Fibroblast of the aortic adventitia (primary cell): ENCODE measurements at regions not wholly inside any gene's neighbourhood (a gene's known extent, or its start where the extent isn't known, plus 50 kb on each side); places are given as distances from the start of the nearest gene placed in this dataset.

ENCODE experiments used
- DNase-seq: peaks from one replicate; pipeline ENCODE4 v3.0.0-alpha.2; 2010; ENCODE audit warnings: low read depth
- H3K4me3 ChIP-seq: 2 replicates; pipeline ENCODE4 v1.5.1; 2011; ENCODE audit warnings: low read depth, mild to moderate bottlenecking, control low read depth, low read length, moderate library complexity
- TF ChIP-seq, protein P1 (sequence below): IDR thresholded peaks from 2 replicates; pipeline ENCODE4 v1.5.1; 2011; ENCODE audit warnings: mild to moderate bottlenecking, low read length, control low read depth, inconsistent platforms; ENCODE audit not compliant: insufficient read depth

DNA sequence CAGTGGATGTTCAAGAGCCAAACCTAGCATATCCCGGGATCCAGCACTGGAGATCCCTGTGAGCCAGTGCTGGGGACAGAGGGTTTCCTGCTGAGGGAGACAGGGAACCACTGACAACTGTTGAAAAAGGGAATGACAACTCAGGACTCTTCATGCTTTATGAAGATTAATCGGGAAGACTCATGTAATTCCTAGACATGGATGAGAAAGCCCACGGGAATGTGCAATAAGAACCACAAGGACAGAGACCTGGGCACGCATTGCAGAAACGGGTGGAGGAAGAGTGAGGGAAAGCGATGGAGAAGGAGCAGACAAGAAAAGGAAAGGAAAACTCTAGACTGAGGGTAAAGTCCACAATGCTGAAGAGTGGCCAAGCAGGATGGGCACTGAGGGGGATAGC, 296.0 kb downstream of the PCNX1 start:
- H3K4me3 ChIP-seq, result no peak overlapping the region
- DNase-seq, result no peak
- TF ChIP-seq, protein P1, sequence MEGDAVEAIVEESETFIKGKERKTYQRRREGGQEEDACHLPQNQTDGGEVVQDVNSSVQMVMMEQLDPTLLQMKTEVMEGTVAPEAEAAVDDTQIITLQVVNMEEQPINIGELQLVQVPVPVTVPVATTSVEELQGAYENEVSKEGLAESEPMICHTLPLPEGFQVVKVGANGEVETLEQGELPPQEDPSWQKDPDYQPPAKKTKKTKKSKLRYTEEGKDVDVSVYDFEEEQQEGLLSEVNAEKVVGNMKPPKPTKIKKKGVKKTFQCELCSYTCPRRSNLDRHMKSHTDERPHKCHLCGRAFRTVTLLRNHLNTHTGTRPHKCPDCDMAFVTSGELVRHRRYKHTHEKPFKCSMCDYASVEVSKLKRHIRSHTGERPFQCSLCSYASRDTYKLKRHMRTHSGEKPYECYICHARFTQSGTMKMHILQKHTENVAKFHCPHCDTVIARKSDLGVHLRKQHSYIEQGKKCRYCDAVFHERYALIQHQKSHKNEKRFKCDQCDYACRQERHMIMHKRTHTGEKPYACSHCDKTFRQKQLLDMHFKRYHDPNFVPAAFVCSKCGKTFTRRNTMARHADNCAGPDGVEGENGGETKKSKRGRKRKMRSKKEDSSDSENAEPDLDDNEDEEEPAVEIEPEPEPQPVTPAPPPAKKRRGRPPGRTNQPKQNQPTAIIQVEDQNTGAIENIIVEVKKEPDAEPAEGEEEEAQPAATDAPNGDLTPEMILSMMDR, result no peak

DNA sequence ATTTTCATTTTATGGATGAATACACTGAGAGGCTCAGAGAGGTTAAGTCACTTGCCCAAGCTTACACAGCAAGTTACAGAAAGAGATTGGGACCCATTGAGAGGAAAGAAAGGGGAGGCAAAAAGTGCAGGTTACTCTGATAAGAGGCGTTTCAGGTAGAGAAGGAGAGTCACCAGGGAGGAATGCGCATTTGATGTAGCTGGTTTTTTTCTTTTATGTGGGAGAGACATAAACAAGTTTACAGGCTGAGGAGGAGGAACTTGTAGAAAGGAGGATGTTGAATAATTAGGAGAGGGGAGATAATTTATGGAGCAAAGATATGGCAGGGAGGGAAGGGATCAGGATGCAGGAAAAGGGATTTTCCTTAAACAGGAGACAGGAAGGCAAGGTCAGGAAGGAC, 297.0 kb downstream of the PCNX1 start:
- TF ChIP-seq, protein P1, result no peak
- H3K4me3 ChIP-seq, result no peak overlapping the region
- DNase-seq, result no peak

DNA sequence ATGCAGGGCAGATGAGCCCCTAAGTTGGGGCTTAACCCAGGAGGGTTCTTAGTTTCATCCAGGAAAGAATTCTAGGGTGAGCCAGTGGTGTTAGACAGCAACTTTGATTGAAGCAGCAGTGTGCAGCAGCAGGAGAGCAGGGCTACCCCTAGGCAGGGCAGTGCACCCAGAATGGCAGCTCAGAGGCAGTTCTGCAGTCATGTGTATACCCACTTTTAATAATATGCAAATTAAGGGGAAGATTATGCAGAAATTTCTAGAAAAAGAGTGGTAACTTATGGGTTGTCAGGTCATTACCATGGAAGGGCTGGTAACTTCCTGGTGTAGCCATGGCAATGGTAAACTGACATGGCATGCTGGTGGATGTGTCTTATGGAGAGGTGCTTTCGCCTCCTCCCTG, 297.5 kb downstream of the PCNX1 start:
- TF ChIP-seq, protein P1, result no peak
- no peak overlapping the region for H3K4me3 ChIP-seq
- DNase-seq, result no peak

DNA sequence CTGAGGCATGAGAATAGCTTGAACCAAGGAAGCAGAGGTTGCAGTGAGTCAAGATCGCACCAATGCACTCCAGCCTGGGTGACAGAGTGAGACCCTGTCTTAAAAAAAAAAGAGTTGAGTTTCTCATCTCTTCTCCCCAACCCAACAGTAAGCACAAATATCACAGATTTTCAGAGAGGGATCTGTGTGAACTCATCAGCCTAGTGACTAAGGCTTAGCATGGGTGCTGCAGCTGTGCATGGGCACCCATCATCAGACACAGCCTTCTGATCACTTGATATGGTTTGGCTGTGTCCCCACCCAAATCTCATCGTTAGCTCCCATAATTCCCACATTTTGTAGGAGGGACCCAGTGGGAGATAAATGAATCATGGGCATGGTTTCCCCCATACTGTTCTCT, 298.9 kb downstream of the PCNX1 start:
- no peak for DNase-seq
- H3K4me3 ChIP-seq, result no peak overlapping the region
- TF ChIP-seq, protein P1, result no peak

DNA sequence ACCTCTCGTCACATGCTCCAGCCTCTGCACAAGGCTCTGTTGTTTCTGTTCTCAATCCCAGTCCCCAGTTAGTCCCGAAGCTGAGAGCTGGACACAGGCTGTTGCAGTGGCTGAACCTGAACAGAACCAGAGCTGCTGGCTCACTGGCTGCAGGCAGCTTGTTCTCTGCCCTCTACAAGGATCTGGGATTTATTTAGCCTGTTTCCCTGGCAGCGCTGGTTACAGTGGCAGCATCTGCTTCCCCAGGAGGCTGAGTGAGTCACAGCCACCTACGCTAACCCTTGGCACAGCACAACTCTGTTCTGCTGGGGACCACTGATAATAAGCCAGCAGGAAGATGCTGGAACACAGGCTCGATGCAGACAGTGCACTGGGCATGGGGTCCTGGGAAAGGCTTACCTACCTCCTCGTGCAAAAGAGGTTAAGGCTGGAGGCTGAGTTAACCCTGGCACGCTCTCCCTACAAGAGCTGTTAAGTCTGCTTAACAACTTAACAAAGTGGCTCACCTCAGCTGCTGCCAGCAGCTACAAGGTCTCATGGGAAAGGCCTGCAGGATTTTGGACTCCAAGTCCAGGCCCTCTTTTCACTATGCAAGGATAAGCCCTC, 299.6 kb downstream of the PCNX1 start:
- peak; percentile 85 for DNase-seq
- no peak overlapping the region for H3K4me3 ChIP-seq
- TF ChIP-seq, protein P1, result no peak

DNA sequence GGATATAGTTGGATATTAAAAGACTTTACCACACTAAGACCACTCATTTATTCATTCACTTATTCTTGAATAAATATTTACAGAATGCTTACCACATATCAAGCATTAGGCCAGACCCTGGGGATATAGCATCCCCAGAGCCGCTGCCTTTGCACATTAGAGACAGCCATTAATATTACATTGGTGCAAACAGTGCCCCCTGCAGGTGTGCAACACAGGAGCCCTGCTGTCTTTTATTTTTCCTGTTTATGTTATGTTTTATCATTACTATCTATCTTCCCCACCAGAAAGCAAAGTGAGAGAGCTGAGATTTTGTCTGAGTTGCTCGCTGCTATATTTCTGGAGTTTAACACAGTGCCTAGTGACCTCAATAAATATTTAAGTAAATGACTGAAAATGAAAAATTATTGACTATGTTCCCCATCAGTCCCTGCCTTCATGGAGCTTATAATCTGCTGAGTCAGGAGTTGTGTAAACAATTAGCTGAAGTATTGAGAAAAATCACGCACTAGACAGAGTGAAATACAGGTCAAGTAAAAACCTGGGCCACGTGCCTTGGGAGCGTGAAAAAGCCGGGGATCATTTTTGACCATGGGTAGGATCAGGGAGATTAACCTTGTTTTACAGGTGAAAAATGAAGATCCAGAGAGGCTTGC, 301.6 kb downstream of the PCNX1 start:
- H3K4me3 ChIP-seq, result no peak overlapping the region
- no peak for DNase-seq
- TF ChIP-seq, protein P1, result no peak

DNA sequence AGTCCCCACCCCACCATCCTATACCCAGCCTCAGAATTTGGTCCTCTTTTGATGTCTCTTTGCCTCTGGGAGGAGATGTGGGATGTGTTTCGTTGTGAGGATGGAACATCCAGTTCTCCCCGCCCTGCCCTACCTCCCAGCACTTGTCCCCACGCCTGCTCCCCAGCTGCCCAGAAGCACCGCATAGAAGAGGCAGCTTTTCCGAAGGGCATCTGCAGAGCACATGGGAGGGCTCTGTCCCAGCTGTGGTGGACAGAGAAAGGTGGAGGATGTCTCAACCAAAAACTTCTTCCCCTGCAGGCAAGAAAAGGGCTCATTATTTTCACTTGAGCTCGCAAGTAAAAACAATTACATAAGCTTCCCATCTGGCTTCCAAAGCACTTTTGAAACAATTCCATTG, 302.6 kb downstream of the PCNX1 start:
- TF ChIP-seq, protein P1, result no peak
- DNase-seq, result no peak
- H3K4me3 ChIP-seq, result no peak overlapping the region
